ENCODE measurements at regions not wholly inside any gene's neighbourhood (a gene's known extent, or its start where the extent isn't known, plus 50 kb on each side); places are given as distances from the start of the nearest gene placed in this dataset.
"Not testable (repeated sequence)": the region's sequence is repeated elsewhere in the genome, so short reads cannot be mapped to it uniquely, and the experiment has no call there.

DNA sequence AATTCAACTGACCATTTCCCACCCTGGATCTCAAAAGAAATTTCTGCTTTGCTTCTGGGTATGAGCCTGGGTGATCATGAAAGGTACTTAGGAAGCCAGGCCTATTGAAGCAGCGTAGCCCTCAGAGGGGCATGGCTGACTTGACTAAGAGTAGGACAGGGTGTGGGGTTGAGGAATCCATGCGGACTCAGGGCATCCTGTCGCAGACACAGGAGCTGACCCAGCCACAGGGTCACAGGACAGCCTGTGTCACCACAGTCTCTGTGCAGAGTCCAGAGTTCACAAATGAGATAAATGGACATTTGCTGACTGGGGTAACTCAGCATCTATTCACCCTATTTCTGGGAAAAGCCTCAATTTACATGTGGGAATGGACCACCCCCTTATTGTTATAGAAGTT lies 262.3 kb downstream of the CEP170 start:
- not testable (repeated sequence) for H3K36me3 ChIP-seq (ENCODE audit: control insufficient read depth, insufficient read depth, low read length); H3K9me3 ChIP-seq (ENCODE audit: control insufficient read depth, insufficient read depth, low read length); H3K9ac ChIP-seq (ENCODE audit: low read depth, low read length); H3K4me1 ChIP-seq (ENCODE audit: control insufficient read depth, insufficient read depth, low read length); H3K27me3 ChIP-seq (ENCODE audit: control insufficient read depth, insufficient read depth, low read length); H3K4me3 ChIP-seq (ENCODE audit: low read depth, low read length)

DNA sequence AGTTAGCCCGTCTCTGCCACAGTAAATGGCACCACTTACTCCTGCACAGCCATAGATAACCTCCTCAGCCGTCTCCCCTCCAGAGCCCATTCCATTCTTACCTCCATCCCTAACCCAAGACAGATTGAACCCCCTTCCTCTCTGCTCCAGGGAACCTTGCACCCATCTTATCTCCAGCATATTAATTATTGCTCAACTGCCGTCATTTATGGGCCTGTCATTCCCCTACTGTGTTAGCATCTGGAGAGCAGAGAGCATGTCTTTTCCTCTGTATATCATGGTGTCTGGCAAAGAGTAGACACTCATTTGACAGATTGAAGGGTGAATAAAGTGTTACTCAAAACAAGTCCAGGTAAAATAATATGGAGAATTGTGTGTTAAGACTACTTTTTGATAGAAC lies 270.0 kb downstream of the CEP170 start:
- H3K9me3 ChIP-seq (ENCODE audit: control insufficient read depth, insufficient read depth, low read length); H3K4me3 ChIP-seq (ENCODE audit: low read depth, low read length); H3K27me3 ChIP-seq (ENCODE audit: control insufficient read depth, insufficient read depth, low read length); H3K9ac ChIP-seq (ENCODE audit: low read depth, low read length); H3K4me1 ChIP-seq (ENCODE audit: control insufficient read depth, insufficient read depth, low read length); H3K36me3 ChIP-seq (ENCODE audit: control insufficient read depth, insufficient read depth, low read length): not testable (repeated sequence)

DNA sequence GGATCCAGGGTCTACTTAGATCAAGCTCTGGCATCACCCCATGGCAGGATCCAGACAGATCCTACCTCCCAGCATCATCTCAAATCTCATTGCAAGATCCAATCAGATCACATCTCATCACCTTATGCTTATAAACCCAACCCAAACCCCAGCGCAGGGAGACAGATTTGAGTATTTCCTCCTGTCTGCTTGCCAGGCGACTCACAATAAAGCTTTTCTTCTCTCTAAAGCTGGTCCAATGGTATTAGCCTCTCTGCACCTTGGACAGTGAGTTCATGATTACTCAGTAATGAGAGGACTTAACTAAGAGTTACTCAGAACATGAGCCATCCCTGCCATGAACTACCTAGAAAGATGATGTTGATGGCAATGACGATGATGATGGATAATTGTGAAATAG lies 281.7 kb downstream of the CEP170 start:
- H3K4me3 ChIP-seq (ENCODE audit: low read depth, low read length); H3K36me3 ChIP-seq (ENCODE audit: control insufficient read depth, insufficient read depth, low read length); H3K9me3 ChIP-seq (ENCODE audit: control insufficient read depth, insufficient read depth, low read length); H3K27me3 ChIP-seq (ENCODE audit: control insufficient read depth, insufficient read depth, low read length); H3K9ac ChIP-seq (ENCODE audit: low read depth, low read length); H3K4me1 ChIP-seq (ENCODE audit: control insufficient read depth, insufficient read depth, low read length): not testable (repeated sequence)

DNA sequence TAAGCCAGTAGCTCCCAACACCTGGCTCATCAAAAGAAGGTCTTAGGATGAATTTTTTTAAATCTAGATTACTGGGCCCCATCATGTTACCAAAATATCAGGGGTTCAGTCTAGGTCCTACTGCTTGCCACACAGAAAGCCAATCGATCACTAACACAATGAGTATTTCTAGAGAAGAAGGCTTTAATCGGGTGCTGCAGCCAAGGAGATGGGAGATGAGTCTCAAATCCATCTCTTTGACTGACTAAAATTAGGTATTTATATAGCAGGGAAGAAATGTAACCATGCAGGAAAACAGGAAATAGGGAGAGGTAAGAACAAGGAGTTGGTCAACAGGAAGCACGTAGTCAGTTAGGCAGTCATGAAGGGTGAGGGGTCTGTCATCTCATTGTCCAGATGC lies 288.2 kb downstream of the CEP170 start:
- no peak overlapping the region for H3K4me3 ChIP-seq (ENCODE audit: low read depth, low read length)
- no peaks in the 10 kb centered on the region for H3K27me3 ChIP-seq (ENCODE audit: control insufficient read depth, insufficient read depth, low read length)
- H3K36me3 ChIP-seq (ENCODE audit: control insufficient read depth, insufficient read depth, low read length): no peaks in the 10 kb centered on the region
- H3K4me1 ChIP-seq (ENCODE audit: control insufficient read depth, insufficient read depth, low read length): no peaks in the 10 kb centered on the region
- no peak overlapping the region for H3K9ac ChIP-seq (ENCODE audit: low read depth, low read length)
- no peaks in the 10 kb centered on the region for H3K9me3 ChIP-seq (ENCODE audit: control insufficient read depth, insufficient read depth, low read length)

DNA sequence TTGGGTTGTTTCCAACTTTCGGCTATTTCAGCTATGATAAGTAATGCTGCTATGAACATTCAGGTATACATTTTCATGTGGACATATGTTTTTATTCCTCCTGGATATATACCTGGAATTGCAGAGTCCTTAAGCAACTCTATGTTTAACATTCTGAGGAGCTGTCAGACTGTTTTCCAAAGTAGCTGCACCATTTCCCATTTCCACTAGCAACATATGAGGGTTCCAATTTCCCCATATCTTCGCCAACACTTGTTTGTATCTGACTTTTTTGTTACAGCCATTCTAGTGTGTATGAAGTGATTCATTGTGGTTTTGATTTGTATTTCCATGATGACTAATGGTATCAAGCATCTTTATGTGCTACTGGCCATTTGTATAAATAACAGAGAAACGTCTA lies 295.7 kb downstream of the CEP170 start:
- not testable (repeated sequence) for H3K9ac ChIP-seq (ENCODE audit: low read depth, low read length); H3K36me3 ChIP-seq (ENCODE audit: control insufficient read depth, insufficient read depth, low read length); H3K27me3 ChIP-seq (ENCODE audit: control insufficient read depth, insufficient read depth, low read length); H3K4me1 ChIP-seq (ENCODE audit: control insufficient read depth, insufficient read depth, low read length); H3K9me3 ChIP-seq (ENCODE audit: control insufficient read depth, insufficient read depth, low read length); H3K4me3 ChIP-seq (ENCODE audit: low read depth, low read length)

DNA sequence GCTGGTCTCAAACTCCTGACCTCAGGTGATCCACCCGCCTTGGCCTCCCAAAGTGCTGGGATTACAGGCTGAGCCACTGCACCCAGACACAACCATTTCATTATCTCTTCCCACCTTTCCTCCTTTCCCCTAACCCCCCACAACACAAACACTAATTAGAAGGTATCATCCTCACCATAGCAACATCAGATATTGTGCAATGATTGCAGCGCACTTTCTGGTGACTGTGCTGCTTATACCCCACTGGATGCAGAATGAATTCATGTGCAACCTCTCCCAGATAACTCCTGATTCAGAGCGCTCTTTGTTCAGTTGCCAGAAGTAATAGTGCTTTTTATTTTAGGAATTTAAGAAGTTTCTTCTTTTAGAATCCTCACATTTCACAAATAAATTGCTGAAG lies 300.1 kb downstream of the CEP170 start:
- H3K9me3 ChIP-seq (ENCODE audit: control insufficient read depth, insufficient read depth, low read length); H3K9ac ChIP-seq (ENCODE audit: low read depth, low read length); H3K4me1 ChIP-seq (ENCODE audit: control insufficient read depth, insufficient read depth, low read length); H3K36me3 ChIP-seq (ENCODE audit: control insufficient read depth, insufficient read depth, low read length); H3K4me3 ChIP-seq (ENCODE audit: low read depth, low read length); H3K27me3 ChIP-seq (ENCODE audit: control insufficient read depth, insufficient read depth, low read length): not testable (repeated sequence)

DNA sequence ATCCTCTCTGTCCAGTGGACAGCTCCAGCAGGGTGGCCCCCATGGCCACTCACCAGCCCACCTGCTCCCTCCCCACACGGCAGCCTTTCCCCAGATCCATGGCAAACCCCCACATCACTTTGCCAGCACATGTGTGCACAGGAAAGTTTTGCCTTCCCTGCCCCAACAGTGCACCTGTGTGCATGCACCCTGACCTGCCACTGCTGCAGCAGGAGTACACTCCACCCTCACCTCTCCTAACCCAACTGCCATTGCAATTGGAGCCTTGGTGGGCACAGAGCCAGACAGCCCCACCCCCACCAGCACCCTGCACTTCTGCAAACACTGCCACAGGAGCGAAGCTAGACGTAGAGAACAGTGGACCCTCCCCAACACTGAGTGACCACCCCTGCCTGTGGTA lies 308.9 kb downstream of the CEP170 start:
- Histone ChIP-seq H3K9ac (ENCODE audit: low read depth, low read length) (no peak overlapping the region), H3K27me3 (ENCODE audit: control insufficient read depth, insufficient read depth, low read length) (no peaks in the 10 kb centered on the region), H3K4me1 (ENCODE audit: control insufficient read depth, insufficient read depth, low read length) (no peaks in the 10 kb centered on the region), H3K9me3 (ENCODE audit: control insufficient read depth, insufficient read depth, low read length) (no peaks in the 10 kb centered on the region), H3K4me3 (ENCODE audit: low read depth, low read length) (no peak overlapping the region), H3K36me3 (ENCODE audit: control insufficient read depth, insufficient read depth, low read length) (no peaks in the 10 kb centered on the region)

DNA sequence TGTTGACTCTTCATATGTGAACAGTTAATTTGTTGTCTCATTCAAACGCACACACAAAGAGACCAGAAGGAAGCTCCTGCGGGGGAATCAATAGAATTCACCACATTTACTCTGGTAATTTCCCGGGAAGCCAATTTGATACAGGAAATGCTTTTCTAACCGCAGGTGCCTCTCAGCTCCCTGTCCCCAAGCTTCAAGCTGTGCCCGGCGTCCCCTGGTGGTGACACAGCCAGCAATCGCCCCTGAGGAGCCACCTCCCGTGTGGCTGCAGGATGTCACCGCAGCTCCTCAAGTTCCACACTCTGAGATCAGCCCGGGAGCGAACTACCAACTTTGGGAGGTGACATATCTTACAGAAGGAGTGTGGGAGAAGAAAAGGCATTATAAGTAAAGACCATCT lies 318.4 kb downstream of the CEP170 start:
- not testable (repeated sequence) for H3K9ac ChIP-seq (ENCODE audit: low read depth, low read length); H3K4me1 ChIP-seq (ENCODE audit: control insufficient read depth, insufficient read depth, low read length)

DNA sequence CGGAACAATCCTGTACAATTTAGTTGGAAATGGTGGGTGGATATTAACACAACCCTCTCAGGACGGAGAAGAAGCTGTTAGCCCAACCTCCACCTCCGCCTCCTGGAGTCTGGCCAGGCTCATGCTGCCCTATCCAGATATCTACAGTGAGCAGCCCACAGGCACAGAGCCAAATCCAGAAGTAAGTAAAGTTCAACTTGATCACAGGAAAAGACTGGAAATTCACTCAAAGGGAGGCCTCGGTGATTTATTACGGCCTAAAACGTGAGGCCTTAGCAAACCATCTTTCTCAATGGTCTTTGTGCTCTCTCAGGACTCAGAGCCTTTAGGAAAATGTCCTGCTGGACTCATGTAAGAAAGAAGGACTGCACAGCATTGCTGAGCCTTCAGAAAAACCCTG lies 330.4 kb downstream of the CEP170 start:
- H3K9me3 ChIP-seq (ENCODE audit: control insufficient read depth, insufficient read depth, low read length); H3K4me1 ChIP-seq (ENCODE audit: control insufficient read depth, insufficient read depth, low read length); H3K27me3 ChIP-seq (ENCODE audit: control insufficient read depth, insufficient read depth, low read length); H3K4me3 ChIP-seq (ENCODE audit: low read depth, low read length); H3K36me3 ChIP-seq (ENCODE audit: control insufficient read depth, insufficient read depth, low read length); H3K9ac ChIP-seq (ENCODE audit: low read depth, low read length): not testable (repeated sequence)

More for the DNA sequence above, 318.4 kb downstream of the CEP170 start:
- H3K36me3 ChIP-seq (ENCODE audit: control insufficient read depth, insufficient read depth, low read length); H3K4me3 ChIP-seq (ENCODE audit: low read depth, low read length); H3K9me3 ChIP-seq (ENCODE audit: control insufficient read depth, insufficient read depth, low read length); H3K27me3 ChIP-seq (ENCODE audit: control insufficient read depth, insufficient read depth, low read length): not testable (repeated sequence)

DNA sequence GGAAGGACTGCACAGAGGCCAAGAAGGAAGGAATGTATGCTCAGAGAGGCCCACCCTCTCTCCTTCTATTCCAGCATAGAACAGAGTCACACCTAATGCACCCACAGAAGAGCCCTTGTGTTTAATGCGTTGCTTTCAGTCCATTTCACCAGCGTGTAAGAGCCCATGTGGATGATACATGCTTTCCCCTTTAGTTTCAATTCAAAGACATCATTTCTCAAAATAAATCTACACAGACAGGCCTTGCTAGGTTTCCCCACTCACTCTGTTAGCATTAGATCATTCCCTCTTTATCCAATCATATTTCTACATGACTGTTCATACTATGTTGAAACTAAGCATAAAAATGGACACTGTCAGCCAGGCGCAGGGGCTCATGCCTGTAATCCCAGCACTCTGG lies 331.5 kb downstream of the CEP170 start:
- not testable (repeated sequence) for H3K9ac ChIP-seq (ENCODE audit: low read depth, low read length); H3K36me3 ChIP-seq (ENCODE audit: control insufficient read depth, insufficient read depth, low read length); H3K4me1 ChIP-seq (ENCODE audit: control insufficient read depth, insufficient read depth, low read length); H3K27me3 ChIP-seq (ENCODE audit: control insufficient read depth, insufficient read depth, low read length); H3K4me3 ChIP-seq (ENCODE audit: low read depth, low read length); H3K9me3 ChIP-seq (ENCODE audit: control insufficient read depth, insufficient read depth, low read length)

DNA sequence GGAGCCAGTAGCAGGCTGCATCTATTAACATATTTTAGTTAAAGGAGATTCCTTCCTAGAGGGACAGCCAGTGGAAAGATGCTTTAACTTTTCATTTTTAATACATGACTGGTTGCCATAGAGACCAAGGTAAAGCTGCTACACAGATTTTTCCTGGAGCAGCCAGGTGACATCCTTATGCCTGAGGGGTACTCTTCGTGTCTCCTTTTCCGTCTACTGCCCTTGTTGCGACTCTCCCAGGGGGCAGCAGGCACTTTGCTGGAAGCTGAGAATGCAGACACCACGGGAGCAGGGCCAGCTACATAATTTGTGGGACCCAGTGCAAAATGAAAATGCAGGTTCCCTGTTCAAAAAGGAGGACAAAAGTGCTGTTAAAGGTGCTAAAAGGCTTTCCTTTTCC lies 340.4 kb downstream of the CEP170 start:
- H3K27me3 ChIP-seq (ENCODE audit: control insufficient read depth, insufficient read depth, low read length); H3K9me3 ChIP-seq (ENCODE audit: control insufficient read depth, insufficient read depth, low read length); H3K36me3 ChIP-seq (ENCODE audit: control insufficient read depth, insufficient read depth, low read length): not testable (repeated sequence)

DNA sequence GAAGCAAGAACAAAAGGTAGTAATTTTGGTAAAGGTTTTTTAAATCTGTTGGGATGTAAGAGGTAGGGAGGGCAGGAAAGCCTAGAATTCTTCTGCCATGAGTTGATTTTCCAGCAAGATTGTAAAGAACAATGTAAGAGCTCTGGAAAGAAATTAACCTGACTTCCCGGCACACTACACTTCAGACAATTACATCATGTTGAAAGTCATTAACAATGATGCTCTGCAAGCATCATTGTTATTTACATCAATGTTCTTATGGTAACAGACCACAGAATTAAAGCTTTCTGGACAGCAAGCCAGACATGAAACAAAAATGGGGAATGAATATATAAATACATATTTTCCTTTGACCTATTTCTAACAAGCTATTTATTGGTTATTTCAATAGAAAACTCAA lies 342.2 kb downstream of the CEP170 start:
- H3K9ac ChIP-seq (ENCODE audit: low read depth, low read length); H3K36me3 ChIP-seq (ENCODE audit: control insufficient read depth, insufficient read depth, low read length); H3K27me3 ChIP-seq (ENCODE audit: control insufficient read depth, insufficient read depth, low read length); H3K9me3 ChIP-seq (ENCODE audit: control insufficient read depth, insufficient read depth, low read length); H3K4me3 ChIP-seq (ENCODE audit: low read depth, low read length); H3K4me1 ChIP-seq (ENCODE audit: control insufficient read depth, insufficient read depth, low read length): not testable (repeated sequence)

More for the DNA sequence above, 340.4 kb downstream of the CEP170 start:
- H3K4me3 ChIP-seq (ENCODE audit: low read depth, low read length); H3K9ac ChIP-seq (ENCODE audit: low read depth, low read length); H3K4me1 ChIP-seq (ENCODE audit: control insufficient read depth, insufficient read depth, low read length): not testable (repeated sequence)

DNA sequence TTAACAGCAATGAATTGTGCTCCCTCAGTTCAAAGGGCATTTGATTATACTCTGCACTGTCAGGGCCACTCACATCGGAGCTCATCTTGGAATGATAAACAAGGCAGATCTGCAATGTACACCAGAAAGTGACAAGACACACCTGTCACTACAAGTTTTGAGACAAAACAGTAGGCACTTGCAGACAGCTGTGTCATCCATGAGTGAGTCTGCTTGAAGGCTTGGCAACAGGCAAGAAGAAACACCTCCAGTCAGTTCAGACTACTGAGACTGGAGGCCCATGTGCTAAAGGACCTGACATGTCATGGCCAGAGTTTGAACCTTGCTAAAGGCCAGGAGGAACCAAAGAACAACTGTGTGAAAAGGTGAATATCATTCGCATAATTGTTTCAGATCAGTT lies 354.5 kb downstream of the CEP170 start:
- H3K4me1 ChIP-seq (ENCODE audit: control insufficient read depth, insufficient read depth, low read length); H3K36me3 ChIP-seq (ENCODE audit: control insufficient read depth, insufficient read depth, low read length); H3K9ac ChIP-seq (ENCODE audit: low read depth, low read length); H3K4me3 ChIP-seq (ENCODE audit: low read depth, low read length); H3K9me3 ChIP-seq (ENCODE audit: control insufficient read depth, insufficient read depth, low read length); H3K27me3 ChIP-seq (ENCODE audit: control insufficient read depth, insufficient read depth, low read length): not testable (repeated sequence)
